ENCODE measurements at regions not wholly inside any gene's neighbourhood (a gene's known extent, or its start where the extent isn't known, plus 50 kb on each side); places are given as distances from the start of the nearest gene placed in this dataset.

GRCh38 chr2:57698935-57699449, 347.6 kb upstream of the VRK2 start:
- TF ChIP-seq POLR2A (IDR thresholded peaks at IDR 0.05; ENCODE audit: low read length) (no peak), GATA1 (IDR thresholded peaks at IDR 0.05; ENCODE audit: low read depth, low read length) (no peak)

Data from erythroblast (primary cell).